Tibial nerve (tissue), 4 donors: ENCODE measurements at regions not wholly inside any gene's neighbourhood (a gene's known extent, or its start where the extent isn't known, plus 50 kb on each side); places are given as distances from the start of the nearest gene placed in this dataset.

Experiments used
- EP300 ChIP-seq, 2 donors: sonication (generic); formaldehyde crosslinking; IDR thresholded peaks; one replicate each; pipeline ENCODE4 v1.6.1; 2017; ENCODE audit warnings: antibody characterized with exemption in 2 of 2, mild to moderate bottlenecking in 1 of 2
- POLR2A ChIP-seq, 2 donors: fragments of 450-650 bp; IDR thresholded peaks; one replicate each; pipeline ENCODE4 v1.6.1; 2017; ENCODE audit warnings: antibody characterized with exemption in 2 of 2, mild to moderate bottlenecking in 2 of 2, moderate library complexity in 2 of 2
- TF ChIP-seq, protein P1 (sequence below), 5 experiments: fragments of 200-600 bp in 3 of 5; fragments of 450-650 bp in 2 of 5; sonication (generic) in 3 of 5; IDR thresholded peaks; one replicate each; pipeline ENCODE4 v1.5.1; 2016 to 2019; ENCODE audit warnings: antibody characterized with exemption in 5 of 5, mild to moderate bottlenecking in 3 of 5, moderate library complexity in 2 of 5

DNA sequence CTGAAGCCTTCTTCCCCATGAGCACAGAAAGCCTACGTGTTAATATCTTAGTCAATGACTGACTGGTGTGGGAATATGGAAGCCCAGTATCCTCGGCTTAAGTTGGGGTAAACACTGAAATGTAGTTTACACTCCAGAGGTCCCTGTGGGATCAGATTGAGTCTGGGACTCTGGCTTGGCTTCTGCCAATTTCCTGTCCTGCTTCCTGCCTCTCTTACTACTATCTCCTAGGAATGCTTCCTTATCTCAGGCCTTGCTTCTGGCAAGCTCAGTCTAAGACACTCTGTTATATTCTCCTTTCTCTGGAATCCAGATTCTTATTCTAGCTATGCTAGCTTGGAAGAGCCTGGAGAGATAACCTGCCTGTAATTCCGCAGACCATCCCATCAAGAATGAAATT, 174.0 kb upstream of the LDB2 start:
- TF ChIP-seq, protein P1, sequence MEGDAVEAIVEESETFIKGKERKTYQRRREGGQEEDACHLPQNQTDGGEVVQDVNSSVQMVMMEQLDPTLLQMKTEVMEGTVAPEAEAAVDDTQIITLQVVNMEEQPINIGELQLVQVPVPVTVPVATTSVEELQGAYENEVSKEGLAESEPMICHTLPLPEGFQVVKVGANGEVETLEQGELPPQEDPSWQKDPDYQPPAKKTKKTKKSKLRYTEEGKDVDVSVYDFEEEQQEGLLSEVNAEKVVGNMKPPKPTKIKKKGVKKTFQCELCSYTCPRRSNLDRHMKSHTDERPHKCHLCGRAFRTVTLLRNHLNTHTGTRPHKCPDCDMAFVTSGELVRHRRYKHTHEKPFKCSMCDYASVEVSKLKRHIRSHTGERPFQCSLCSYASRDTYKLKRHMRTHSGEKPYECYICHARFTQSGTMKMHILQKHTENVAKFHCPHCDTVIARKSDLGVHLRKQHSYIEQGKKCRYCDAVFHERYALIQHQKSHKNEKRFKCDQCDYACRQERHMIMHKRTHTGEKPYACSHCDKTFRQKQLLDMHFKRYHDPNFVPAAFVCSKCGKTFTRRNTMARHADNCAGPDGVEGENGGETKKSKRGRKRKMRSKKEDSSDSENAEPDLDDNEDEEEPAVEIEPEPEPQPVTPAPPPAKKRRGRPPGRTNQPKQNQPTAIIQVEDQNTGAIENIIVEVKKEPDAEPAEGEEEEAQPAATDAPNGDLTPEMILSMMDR (IDR thresholded peaks at IDR 0.05), result no peak
- TF ChIP-seq POLR2A (IDR thresholded peaks at IDR 0.05) (no peak), EP300 (IDR thresholded peaks at IDR 0.05) (no peak)
